ENCODE measurements at regions not wholly inside any gene's neighbourhood (a gene's known extent, or its start where the extent isn't known, plus 50 kb on each side); places are given as distances from the start of the nearest gene placed in this dataset.

GRCh38 chr17:73798111-73798748 is 154.0 kb upstream of the SDK2 start:
- DNase-seq (ENCODE audit: low spot score): no peak

GRCh38 chr17:73799096-73799495 is 154.9 kb upstream of the SDK2 start:
- no peak for DNase-seq (ENCODE audit: low spot score)
- no peak for TF ChIP-seq CTCF (IDR thresholded peaks at IDR 0.05; ENCODE audit: extremely low read depth, missing control alignments)

More at GRCh38 chr17:73798111-73798748, 154.0 kb upstream of the SDK2 start:
- TF ChIP-seq CTCF (IDR thresholded peaks at IDR 0.05; ENCODE audit: extremely low read depth, missing control alignments): no peak

- no peak for TF ChIP-seq CTCF (IDR thresholded peaks at IDR 0.05; ENCODE audit: extremely low read depth, missing control alignments)
- no peak for DNase-seq (ENCODE audit: low spot score)
Observed at GRCh38 chr17:73799781-73800627, 155.8 kb upstream of the SDK2 start.

- DNase-seq (ENCODE audit: low spot score): no peak
- TF ChIP-seq CTCF (IDR thresholded peaks at IDR 0.05; ENCODE audit: extremely low read depth, missing control alignments): no peak
Observed at GRCh38 chr17:73800893-73801292, 156.6 kb upstream of the SDK2 start.

GRCh38 chr17:73801455-73802100 is 157.3 kb upstream of the SDK2 start:
- no peak for DNase-seq (ENCODE audit: low spot score)
- no peak for TF ChIP-seq CTCF (IDR thresholded peaks at IDR 0.05; ENCODE audit: extremely low read depth, missing control alignments)

GRCh38 chr17:73802314-73802713 is 158.1 kb upstream of the SDK2 start:
- no peak for DNase-seq (ENCODE audit: low spot score)
- no peak for TF ChIP-seq CTCF (IDR thresholded peaks at IDR 0.05; ENCODE audit: extremely low read depth, missing control alignments)

GRCh38 chr17:73802871-73803270 is 158.6 kb upstream of the SDK2 start:
- no peak for TF ChIP-seq CTCF (IDR thresholded peaks at IDR 0.05; ENCODE audit: extremely low read depth, missing control alignments)
- no peak for DNase-seq (ENCODE audit: low spot score)

Data from GM20000 (cell line).